Type B pancreatic cell (in vitro differentiated cells): ENCODE measurements at regions not wholly inside any gene's neighbourhood (a gene's known extent, or its start where the extent isn't known, plus 50 kb on each side); places are given as distances from the start of the nearest gene placed in this dataset.

Experiments
- DNase-seq: peaks from one replicate; pipeline ENCODE4 v3.0.0; 2021; ENCODE audit warnings: mixed read lengths; ENCODE audit not compliant: unreplicated experiment; ENCODE audit errors: extremely low spot score
- H3K27ac Mint-ChIP-seq: 2 replicates; pipeline ENCODE4 v1.8.0; 2021; ENCODE audit warnings: mild to moderate bottlenecking, mixed read lengths
- H3K27me3 Mint-ChIP-seq: 2 replicates; pipeline ENCODE4 v1.8.0; 2021; ENCODE audit warnings: mixed read lengths
- H3K36me3 Mint-ChIP-seq: 2 replicates; pipeline ENCODE4 v1.8.0; 2021; ENCODE audit warnings: mixed read lengths
- H3K4me1 Mint-ChIP-seq: one replicate; pipeline ENCODE4 v1.8.0; 2021; ENCODE audit warnings: mixed read lengths; ENCODE audit not compliant: unreplicated experiment
- H3K4me3 Mint-ChIP-seq: 2 replicates; pipeline ENCODE4 v1.8.0; 2021; ENCODE audit warnings: mild to moderate bottlenecking, mixed read lengths
- H3K9me3 Mint-ChIP-seq: 2 replicates; pipeline ENCODE4 v1.8.0; 2021; ENCODE audit warnings: mixed read lengths
- TF ChIP-seq, protein P1 (sequence below): fragments of 200-600 bp; sonication (generic); conservative IDR thresholded peaks from 2 replicates; pipeline ENCODE4 v1.5.0; 2021; ENCODE audit warnings: antibody characterized with exemption, mild to moderate bottlenecking

DNA sequence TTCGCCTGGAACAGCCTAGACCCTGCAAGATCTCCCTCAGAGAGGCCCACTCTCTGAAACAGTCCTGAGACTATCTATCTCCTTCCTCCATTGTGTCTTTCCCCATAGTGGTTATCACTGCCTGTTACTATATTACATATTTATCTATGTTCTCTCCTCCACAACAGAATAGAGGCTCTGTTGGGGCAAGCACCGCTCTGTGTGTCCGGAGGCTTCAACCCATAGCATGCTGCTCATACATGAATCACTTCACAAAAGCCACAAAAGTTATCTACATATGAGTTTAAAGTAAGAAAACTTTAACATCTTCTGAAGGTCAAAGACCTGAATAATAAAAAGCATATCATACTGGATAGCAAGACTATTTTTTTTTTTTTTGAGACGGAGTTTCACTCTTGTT, 242.1 kb upstream of the HS6ST1 start:
- Mint-ChIP-seq H3K9me3 (no peaks in the 10 kb centered on the region), H3K27me3 (peaks cover 5% of the 10 kb centered on the region), H3K4me3 (no peak overlapping the region), H3K36me3 (no peaks in the 10 kb centered on the region), H3K27ac (no peak overlapping the region), H3K4me1 (peaks cover 7% of the 10 kb centered on the region)
- no peak for DNase-seq
- TF ChIP-seq, protein P1, sequence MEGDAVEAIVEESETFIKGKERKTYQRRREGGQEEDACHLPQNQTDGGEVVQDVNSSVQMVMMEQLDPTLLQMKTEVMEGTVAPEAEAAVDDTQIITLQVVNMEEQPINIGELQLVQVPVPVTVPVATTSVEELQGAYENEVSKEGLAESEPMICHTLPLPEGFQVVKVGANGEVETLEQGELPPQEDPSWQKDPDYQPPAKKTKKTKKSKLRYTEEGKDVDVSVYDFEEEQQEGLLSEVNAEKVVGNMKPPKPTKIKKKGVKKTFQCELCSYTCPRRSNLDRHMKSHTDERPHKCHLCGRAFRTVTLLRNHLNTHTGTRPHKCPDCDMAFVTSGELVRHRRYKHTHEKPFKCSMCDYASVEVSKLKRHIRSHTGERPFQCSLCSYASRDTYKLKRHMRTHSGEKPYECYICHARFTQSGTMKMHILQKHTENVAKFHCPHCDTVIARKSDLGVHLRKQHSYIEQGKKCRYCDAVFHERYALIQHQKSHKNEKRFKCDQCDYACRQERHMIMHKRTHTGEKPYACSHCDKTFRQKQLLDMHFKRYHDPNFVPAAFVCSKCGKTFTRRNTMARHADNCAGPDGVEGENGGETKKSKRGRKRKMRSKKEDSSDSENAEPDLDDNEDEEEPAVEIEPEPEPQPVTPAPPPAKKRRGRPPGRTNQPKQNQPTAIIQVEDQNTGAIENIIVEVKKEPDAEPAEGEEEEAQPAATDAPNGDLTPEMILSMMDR: no peak

DNA sequence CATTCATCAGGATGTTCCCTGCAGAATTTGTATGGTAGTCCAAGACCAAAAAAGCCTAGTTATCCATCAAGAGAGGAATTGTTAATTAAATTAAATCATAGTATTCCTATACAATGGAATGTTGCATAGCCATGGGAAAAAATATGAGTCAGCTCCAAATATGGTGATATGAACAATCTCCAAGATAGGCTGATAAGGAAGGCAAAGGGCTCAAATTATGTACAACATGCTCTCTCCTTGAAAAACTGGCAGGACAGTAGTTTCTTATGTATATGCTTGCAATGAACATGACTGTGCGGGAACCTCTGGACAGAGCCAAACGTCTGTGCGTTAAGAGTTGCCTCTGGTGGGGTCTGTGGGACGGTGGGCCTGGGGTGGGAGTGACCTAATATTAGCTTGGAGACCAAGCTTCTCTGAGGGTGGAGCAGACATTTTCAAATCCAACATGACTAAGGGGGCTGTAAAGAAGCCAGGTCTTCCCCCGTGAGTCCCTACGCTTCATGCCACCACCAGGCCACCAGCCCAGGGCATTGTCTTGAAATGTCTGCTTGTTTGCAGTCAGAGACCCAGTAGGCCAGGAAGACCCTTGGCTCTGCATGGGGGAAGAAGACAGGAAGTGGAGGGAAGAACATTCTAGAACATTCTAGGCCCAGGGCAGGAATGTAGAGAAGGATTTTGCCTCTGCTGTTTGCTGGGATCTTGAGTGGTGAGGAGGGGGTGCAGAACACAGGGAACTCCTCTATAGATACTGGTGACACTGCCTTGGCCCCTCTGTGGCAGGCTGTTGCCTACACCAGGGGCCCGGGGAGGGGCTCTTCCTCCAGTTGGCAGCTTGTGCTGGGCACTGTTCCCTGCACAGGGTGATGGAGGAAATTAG, 244.0 kb upstream of the HS6ST1 start:
- Mint-ChIP-seq H3K27ac (no peak overlapping the region), H3K36me3 (no peaks in the 10 kb centered on the region), H3K27me3 (peaks cover 5% of the 10 kb centered on the region), H3K9me3 (no peaks in the 10 kb centered on the region), H3K4me3 (no peak overlapping the region), H3K4me1 (no peaks in the 10 kb centered on the region)
- DNase-seq: no peak
- TF ChIP-seq, protein P1: no peak

DNA sequence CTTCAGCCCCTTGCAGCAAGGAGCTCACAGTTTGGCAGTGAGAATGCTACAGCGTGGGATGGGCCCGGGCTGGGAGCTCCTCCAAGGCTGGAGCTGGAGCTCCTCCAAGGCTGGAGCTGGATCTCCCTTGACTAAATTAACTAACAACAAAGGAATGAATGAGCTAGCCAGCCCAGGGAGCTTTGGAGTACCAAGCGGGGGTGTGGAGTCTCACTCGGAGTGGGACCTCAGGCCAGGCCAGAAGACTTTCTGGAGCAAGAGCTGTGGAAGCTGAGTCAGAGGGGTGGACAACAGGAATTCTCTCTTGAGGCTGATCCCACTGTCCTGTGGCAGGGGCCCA, 244.7 kb upstream of the HS6ST1 start:
- Mint-ChIP-seq H3K27me3 (peaks cover 5% of the 10 kb centered on the region), H3K4me1 (no peaks in the 10 kb centered on the region), H3K36me3 (no peaks in the 10 kb centered on the region), H3K9me3 (no peaks in the 10 kb centered on the region), H3K27ac (no peak overlapping the region), H3K4me3 (no peak overlapping the region)
- no peak for DNase-seq
- TF ChIP-seq, protein P1: no peak

DNA sequence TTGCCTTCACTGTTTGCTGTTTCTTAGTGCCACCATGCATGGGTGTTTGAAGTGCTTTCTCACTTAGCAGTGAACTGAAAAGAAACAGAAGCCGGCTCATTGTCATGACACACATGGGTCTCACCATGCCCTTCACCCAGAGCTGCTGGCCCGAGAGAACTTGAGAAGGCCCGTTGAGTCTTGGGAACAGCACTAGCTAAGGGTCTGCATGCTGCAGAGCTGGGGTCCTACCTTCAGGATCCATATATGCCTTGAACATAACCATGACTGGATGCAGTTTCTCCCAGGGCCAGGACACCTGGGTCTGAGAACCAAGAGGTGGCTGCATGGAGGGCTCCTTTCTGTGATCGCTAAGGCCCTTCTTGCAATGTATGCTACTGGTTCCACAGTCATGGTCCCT, 245.5 kb upstream of the HS6ST1 start:
- H3K27ac Mint-ChIP-seq: no peak overlapping the region
- H3K36me3 Mint-ChIP-seq: no peaks in the 10 kb centered on the region
- no peaks in the 10 kb centered on the region for H3K4me1 Mint-ChIP-seq
- no peak overlapping the region for H3K4me3 Mint-ChIP-seq
- no peak for DNase-seq
- H3K27me3 Mint-ChIP-seq: peaks cover 5% of the 10 kb centered on the region
- TF ChIP-seq, protein P1: no peak
- no peaks in the 10 kb centered on the region for H3K9me3 Mint-ChIP-seq

DNA sequence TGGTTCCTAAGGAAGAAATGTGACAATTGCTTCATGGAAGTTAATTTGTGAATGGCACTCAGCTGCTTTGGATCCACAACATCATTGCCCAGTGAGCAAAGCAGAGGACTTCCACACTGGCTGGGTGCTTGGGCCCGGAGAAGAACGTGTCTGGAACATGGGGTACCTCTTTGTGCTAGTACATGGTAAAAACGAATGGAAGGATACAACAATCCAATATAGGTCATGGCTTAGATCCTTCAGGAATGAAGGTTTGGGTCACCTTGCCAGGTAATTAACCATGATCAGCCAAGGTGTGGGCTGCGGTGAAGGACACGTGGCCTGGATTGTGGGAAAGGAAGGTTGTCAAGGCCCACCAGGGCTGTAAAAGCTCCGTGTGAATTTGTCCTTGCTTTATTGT, 245.9 kb upstream of the HS6ST1 start:
- H3K27me3 Mint-ChIP-seq: peaks cover 5% of the 10 kb centered on the region
- no peak overlapping the region for H3K4me3 Mint-ChIP-seq
- H3K27ac Mint-ChIP-seq: no peak overlapping the region
- TF ChIP-seq, protein P1: no peak
- no peak for DNase-seq
- no peaks in the 10 kb centered on the region for H3K4me1 Mint-ChIP-seq
- H3K36me3 Mint-ChIP-seq: no peaks in the 10 kb centered on the region
- H3K9me3 Mint-ChIP-seq: no peaks in the 10 kb centered on the region
